ENCODE measurements at regions not wholly inside any gene's neighbourhood (a gene's known extent, or its start where the extent isn't known, plus 50 kb on each side); places are given as distances from the start of the nearest gene placed in this dataset.

DNA sequence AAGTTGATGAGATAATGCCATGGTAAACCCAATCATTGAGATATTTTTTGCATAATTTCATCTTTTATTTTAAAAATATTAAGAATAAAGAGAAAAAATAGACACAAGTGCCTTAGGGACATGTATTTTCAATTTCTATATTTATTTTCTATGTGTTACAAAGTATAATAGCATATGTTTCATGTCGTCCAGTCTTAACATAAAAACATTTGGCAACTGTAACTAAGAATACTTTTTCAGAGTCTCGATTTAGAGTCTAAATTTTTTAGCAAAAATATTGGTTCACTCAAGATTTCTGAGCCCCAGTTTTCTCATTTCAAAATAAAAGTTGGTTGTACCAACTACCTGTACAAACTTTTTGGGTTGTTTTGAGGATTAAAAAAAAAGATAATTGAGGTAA, 511.4 kb upstream of the ZNF385D start:
- TF ChIP-seq, protein P1, sequence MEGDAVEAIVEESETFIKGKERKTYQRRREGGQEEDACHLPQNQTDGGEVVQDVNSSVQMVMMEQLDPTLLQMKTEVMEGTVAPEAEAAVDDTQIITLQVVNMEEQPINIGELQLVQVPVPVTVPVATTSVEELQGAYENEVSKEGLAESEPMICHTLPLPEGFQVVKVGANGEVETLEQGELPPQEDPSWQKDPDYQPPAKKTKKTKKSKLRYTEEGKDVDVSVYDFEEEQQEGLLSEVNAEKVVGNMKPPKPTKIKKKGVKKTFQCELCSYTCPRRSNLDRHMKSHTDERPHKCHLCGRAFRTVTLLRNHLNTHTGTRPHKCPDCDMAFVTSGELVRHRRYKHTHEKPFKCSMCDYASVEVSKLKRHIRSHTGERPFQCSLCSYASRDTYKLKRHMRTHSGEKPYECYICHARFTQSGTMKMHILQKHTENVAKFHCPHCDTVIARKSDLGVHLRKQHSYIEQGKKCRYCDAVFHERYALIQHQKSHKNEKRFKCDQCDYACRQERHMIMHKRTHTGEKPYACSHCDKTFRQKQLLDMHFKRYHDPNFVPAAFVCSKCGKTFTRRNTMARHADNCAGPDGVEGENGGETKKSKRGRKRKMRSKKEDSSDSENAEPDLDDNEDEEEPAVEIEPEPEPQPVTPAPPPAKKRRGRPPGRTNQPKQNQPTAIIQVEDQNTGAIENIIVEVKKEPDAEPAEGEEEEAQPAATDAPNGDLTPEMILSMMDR (IDR thresholded peaks at IDR 0.05; ENCODE audit: borderline replicate concordance, extremely low read depth, low read length, poor library complexity, severe bottlenecking), result no peak
- TF ChIP-seq EZH2 (IDR thresholded peaks at IDR 0.05; ENCODE audit: borderline replicate concordance, low read depth, low read length, severe bottlenecking), result no peak

Measured in DND-41 (cell line).